Vagina (tissue), 2 donors: ENCODE measurements at regions not wholly inside any gene's neighbourhood (a gene's known extent, or its start where the extent isn't known, plus 50 kb on each side); places are given as distances from the start of the nearest gene placed in this dataset.
"Not testable (repeated sequence)": the region's sequence is repeated elsewhere in the genome, so short reads cannot be mapped to it uniquely, and the experiment has no call there.

Experiments used
- DNase-seq, 2 donors: peaks; one replicate each; pipeline ENCODE4 v3.0.0-alpha.2; 2017; ENCODE audit errors: extremely low spot score in 2 of 2
- H3K27ac ChIP-seq: fragments of 200-600 bp; sonication (generic); one replicate; pipeline ENCODE4 v1.5.1; 2019
- H3K27me3 ChIP-seq: fragments of 200-600 bp; sonication (generic); one replicate; pipeline ENCODE4 v1.5.1; 2019
- H3K36me3 ChIP-seq, 2 donors: fragments of 200-600 bp; sonication (generic); one replicate each; pipeline ENCODE4 v1.5.1; 2017 to 2019
- H3K4me1 ChIP-seq: fragments of 200-600 bp; sonication (generic); one replicate; pipeline ENCODE4 v1.5.1; 2019
- H3K4me3 ChIP-seq, 2 donors: fragments of 200-600 bp; sonication (generic); 1 replicate in 1 of 2; 2 replicates in 1 of 2; pipeline ENCODE4 v1.5.1; 2016 to 2019
- H3K9me3 ChIP-seq: fragments of 200-600 bp; sonication (generic); one replicate; pipeline ENCODE4 v1.5.1; 2019
- intact Hi-C: fragments of 100-400 bp; cut with DNase I; formaldehyde crosslinking; loops from one replicate; pipeline ENCODE4 v1.15.1; 2023

DNA sequence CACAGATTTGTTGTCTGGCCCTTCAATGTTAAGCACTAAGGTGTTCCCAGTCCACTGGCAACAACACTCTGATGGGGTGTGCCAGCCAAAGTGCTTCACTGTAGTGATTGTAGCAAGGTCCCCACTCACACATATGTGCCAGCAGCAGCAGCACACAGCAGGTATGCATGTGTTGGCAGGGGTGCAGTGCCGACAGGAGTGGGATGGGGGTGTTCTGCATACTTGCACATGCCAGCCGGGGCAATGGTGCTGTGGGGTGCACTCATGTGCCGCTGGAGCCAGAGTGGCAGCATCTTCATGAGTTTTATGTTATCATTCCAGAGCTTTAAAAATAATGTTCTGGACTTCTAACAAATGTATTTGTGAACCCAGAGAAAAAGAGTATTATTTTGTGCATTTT is 148.1 kb downstream of the TP53TG3D start:
- H3K4me3 ChIP-seq, H3K27me3 ChIP-seq, H3K4me1 ChIP-seq, H3K27ac ChIP-seq, H3K36me3 ChIP-seq, intact Hi-C loops, H3K9me3 ChIP-seq: not testable (repeated sequence)
- peak in 1 of 2 donors; percentile 31 for DNase-seq
